IMR-90 (cell line): ENCODE measurements at regions not wholly inside any gene's neighbourhood (a gene's known extent, or its start where the extent isn't known, plus 50 kb on each side); places are given as distances from the start of the nearest gene placed in this dataset.

Experiments used
- ATAC-seq: fragments of 200-7000 bp; cut with Tn5 transposase; 2 replicates; pipeline ENCODE4 v1.9.1; 2020; ENCODE audit warnings: low read depth, mild to moderate bottlenecking, moderate library complexity
- BruUV-seq: library from RNA; stranded (reverse); fragments of 400-500 nt; replicated peaks from 2 replicates; lab custom pipeline; 2021; lab: Mats Ljungman, UMichigan
- CTCF ChIA-PET: fragments of 300-600 bp; formaldehyde crosslinking; extraction: SDS; loops from one replicate; lab custom pipeline; 2021; ENCODE audit warnings: antibody characterized with exemption; lab: Yijun Ruan, JAX
- POLR2A ChIA-PET: fragments of 300-600 bp; sonication (Branson Sonifier 250); formaldehyde crosslinking; loops from one replicate; lab custom pipeline; 2022; ENCODE audit warnings: antibody characterized with exemption; ENCODE audit not compliant: unreplicated experiment; lab: Charles Lee
- DNase-seq: peaks from one replicate; pipeline ENCODE4 v3.0.0; 2013
- H2AFZ ChIP-seq: replicated peaks from 2 replicates; pipeline ENCODE3; 2013; ENCODE audit warnings: low read length, mild to moderate bottlenecking; ENCODE audit not compliant: poor library complexity
- H2AK5ac ChIP-seq: 2 replicates; pipeline ENCODE4 v1.6.1; 2013; ENCODE audit warnings: low read depth, low read length, inconsistent platforms
- H2AK9ac ChIP-seq: replicated peaks from 2 replicates; pipeline ENCODE3; 2013; ENCODE audit warnings: mild to moderate bottlenecking, low read depth, low read length, moderate library complexity; ENCODE audit not compliant: poor library complexity
- H2BK120ac ChIP-seq: 2 replicates; pipeline ENCODE4 v1.6.1; 2013; ENCODE audit warnings: low read depth, low read length, inconsistent platforms
- H2BK15ac ChIP-seq: 3 replicates; pipeline ENCODE4 v1.6.1; 2013; ENCODE audit warnings: low read depth, low read length, inconsistent platforms
- H2BK20ac ChIP-seq: 2 replicates; pipeline ENCODE4 v1.6.1; 2013; ENCODE audit warnings: low read depth, mild to moderate bottlenecking, inconsistent platforms, low read length, moderate library complexity
- H2BK5ac ChIP-seq: 2 replicates; pipeline ENCODE4 v1.6.1; 2013; ENCODE audit warnings: mild to moderate bottlenecking, low read depth, low read length, inconsistent platforms; ENCODE audit not compliant: poor library complexity, severe bottlenecking
- H3K14ac ChIP-seq: replicated peaks from 2 replicates; pipeline ENCODE4 v1.6.1; 2013; ENCODE audit warnings: low read depth, low read length, inconsistent platforms
- H3K18ac ChIP-seq: 2 replicates; pipeline ENCODE4 v1.6.1; 2013; ENCODE audit warnings: low read depth, low read length, control low read depth
- H3K23ac ChIP-seq: 2 replicates; pipeline ENCODE4 v1.6.1; 2013; ENCODE audit warnings: low read depth, low read length, inconsistent platforms
- H3K27ac ChIP-seq: 2 replicates; pipeline ENCODE4 v1.5.1; 2013; ENCODE audit warnings: mild to moderate bottlenecking, control low read depth, low read length; ENCODE audit not compliant: insufficient read depth
- H3K27me3 ChIP-seq: 2 replicates; pipeline ENCODE4 v1.6.1; 2013; ENCODE audit warnings: low read length; ENCODE audit not compliant: control insufficient read depth, insufficient read depth
- H3K36me3 ChIP-seq: 2 replicates; pipeline ENCODE4 v1.6.1; 2013; ENCODE audit warnings: low read length, mixed read lengths; ENCODE audit not compliant: control insufficient read depth, insufficient read depth
- H3K4ac ChIP-seq: 2 replicates; pipeline ENCODE4 v1.6.1; 2013; ENCODE audit warnings: low read depth, low read length, inconsistent platforms
- H3K4me1 ChIP-seq: 2 replicates; pipeline ENCODE4 v1.6.1; 2013; ENCODE audit warnings: low read length, mixed read lengths; ENCODE audit not compliant: control insufficient read depth, insufficient read depth
- H3K4me2 ChIP-seq: 2 replicates; pipeline ENCODE4 v1.6.1; 2013; ENCODE audit warnings: low read depth, mild to moderate bottlenecking, control low read depth, low read length, moderate library complexity
- H3K4me3 ChIP-seq: 2 replicates; pipeline ENCODE4 v1.5.1; 2013; ENCODE audit warnings: low read depth, mild to moderate bottlenecking, control low read depth, low read length, moderate library complexity; ENCODE audit not compliant: insufficient read depth
- H3K56ac ChIP-seq: 2 replicates; pipeline ENCODE4 v1.6.1; 2013; ENCODE audit warnings: low read length, inconsistent platforms; ENCODE audit not compliant: insufficient read depth; ENCODE audit errors: extremely low read depth
- H3K79me1 ChIP-seq, 2 experiments: 2 replicates each; pipeline ENCODE4 v1.6.1; 2013; ENCODE audit warnings: low read length in 2 of 2, inconsistent platforms in 1 of 2, low read depth in 1 of 2
- H3K9ac ChIP-seq: 2 replicates; pipeline ENCODE4 v1.6.1; 2013; ENCODE audit warnings: low read depth, low read length, control low read depth
- H3K9me1 ChIP-seq: 2 replicates; pipeline ENCODE4 v1.6.1; 2013; ENCODE audit warnings: low read length, inconsistent platforms; ENCODE audit not compliant: insufficient read depth
- H3K9me3 ChIP-seq: 2 replicates; pipeline ENCODE4 v1.6.1; 2013; ENCODE audit warnings: low read length; ENCODE audit not compliant: control insufficient read depth, insufficient read depth
- H4K20me1 ChIP-seq: 2 replicates; pipeline ENCODE4 v1.6.1; 2013; ENCODE audit warnings: low read length, inconsistent platforms; ENCODE audit not compliant: insufficient read depth
- H4K5ac ChIP-seq: 2 replicates; pipeline ENCODE4 v1.6.1; 2013; ENCODE audit warnings: mild to moderate bottlenecking, low read depth, low read length, control low read depth
- H4K8ac ChIP-seq, 2 experiments: 2 replicates each; pipeline ENCODE4 v1.6.1; 2013; ENCODE audit warnings: low read depth in 2 of 2, low read length in 2 of 2, control low read depth in 1 of 2, inconsistent platforms in 1 of 2
- H4K91ac ChIP-seq: 2 replicates; pipeline ENCODE4 v1.6.1; 2013; ENCODE audit warnings: low read depth, low read length, inconsistent platforms; ENCODE audit not compliant: insufficient read depth
- BHLHE40 ChIP-seq: fragments of 150-350 bp; IDR thresholded peaks from 2 replicates; pipeline ENCODE4 v1.6.1; 2016; ENCODE audit warnings: mild to moderate bottlenecking, low read depth, low read length
- CEBPB ChIP-seq: IDR thresholded peaks from 2 replicates; pipeline ENCODE4 v1.6.1; 2012; ENCODE audit warnings: low read depth, low read length, improper control_type of control experiment
- CHD1 ChIP-seq: IDR thresholded peaks from 2 replicates; pipeline ENCODE4 v1.6.1; 2012; ENCODE audit warnings: low read depth, low read length, improper control_type of control experiment
- CTCF ChIP-seq: conservative IDR thresholded peaks from 2 replicates; pipeline ENCODE4 v1.5.1; 2012; ENCODE audit warnings: mild to moderate bottlenecking, low read depth, low read length, improper control_type of control experiment
- FOS ChIP-seq: fragments of 150-350 bp; IDR thresholded peaks from 2 replicates; pipeline ENCODE4 v1.6.1; 2016; ENCODE audit warnings: low read depth, low read length
- MAFK ChIP-seq: IDR thresholded peaks from 2 replicates; pipeline ENCODE4 v1.6.1; 2012; ENCODE audit warnings: low read depth, low read length, improper control_type of control experiment
- MAZ ChIP-seq: IDR thresholded peaks from 2 replicates; pipeline ENCODE4 v1.6.1; 2012; ENCODE audit warnings: low read depth, mild to moderate bottlenecking, low read length, improper control_type of control experiment, moderate library complexity, borderline replicate concordance
- MXI1 ChIP-seq: IDR thresholded peaks from 2 replicates; pipeline ENCODE4 v1.6.1; 2012; ENCODE audit warnings: low read depth, mild to moderate bottlenecking, low read length, moderate library complexity, borderline replicate concordance
- NFE2L2 ChIP-seq: fragments of 150-350 bp; IDR thresholded peaks from 2 replicates; pipeline ENCODE4 v1.6.1; 2016; ENCODE audit warnings: low read depth, mild to moderate bottlenecking, low read length
- POLR2A ChIP-seq: IDR thresholded peaks from 2 replicates; pipeline ENCODE4 v1.6.1; 2012; ENCODE audit warnings: mild to moderate bottlenecking, low read depth, low read length
- RAD21 ChIP-seq: IDR thresholded peaks from 2 replicates; pipeline ENCODE4 v1.6.1; 2012; ENCODE audit warnings: low read length, improper control_type of control experiment
- RCOR1 ChIP-seq: IDR thresholded peaks from 2 replicates; pipeline ENCODE4 v1.6.1; 2012; ENCODE audit warnings: mild to moderate bottlenecking, low read length, improper control_type of control experiment; ENCODE audit not compliant: insufficient replicate concordance
- RFX5 ChIP-seq: IDR thresholded peaks from 2 replicates; pipeline ENCODE4 v1.8.0; 2012; ENCODE audit warnings: low read depth, mild to moderate bottlenecking, low read length, moderate library complexity
- SMC3 ChIP-seq: fragments of 150-350 bp; IDR thresholded peaks from 2 replicates; pipeline ENCODE4 v1.6.1; 2016; ENCODE audit warnings: low read depth, mild to moderate bottlenecking, antibody characterized with exemption, low read length, moderate library complexity
- USF2 ChIP-seq: fragments of 150-350 bp; IDR thresholded peaks from 2 replicates; pipeline ENCODE4 v1.6.1; 2017; ENCODE audit warnings: mild to moderate bottlenecking, antibody characterized with exemption, low read length, low read depth
- WGBS, 2 experiments: methylation state at CpG; one replicate each; pipeline versions ENCODE4 v1.1.5 to v1.1.7; 2013; ENCODE audit warnings: missing lambda C conversion rate in 2 of 2; ENCODE audit not compliant: insufficient read length in 1 of 2; ENCODE audit errors: extremely low coverage in 2 of 2; 5-methylcytosine and 5-hydroxymethylcytosine counted together
- dilution Hi-C: fragments of 300-500 bp; cut with HindIII; formaldehyde crosslinking; loops from one replicate; pipeline ENCODE4 v1.14.3; 2018; ENCODE audit warnings: low sequenced_read_pairs; ENCODE audit not compliant: unreplicated experiment
- in situ Hi-C: fragments of 300-500 bp; cut with MboI; formaldehyde crosslinking; loops from 3 replicates; pipeline ENCODE4 v1.14.3; 2019; ENCODE audit warnings: low sequenced_read_pairs, inconsistent platforms, mixed read lengths
- intact Hi-C: fragments of 100-400 bp; cut with micrococcal nuclease; formaldehyde crosslinking; loops from 2 replicates; pipeline ENCODE4 v1.10.0; 2022
- TF ChIP-seq, protein P1 (sequence below): fragments of 150-350 bp; IDR thresholded peaks from 2 replicates; pipeline ENCODE4 v1.6.1; 2016; ENCODE audit warnings: low read depth, mild to moderate bottlenecking, low read length, moderate library complexity, borderline replicate concordance

GRCh38 chr10:131620904-131621303, 279.9 kb upstream of the PPP2R2D start:
- ATAC-seq (no peak), DNase-seq (no peak)
- intact Hi-C loops = no loop called here
- Histone ChIP-seq H4K8ac (no peak overlapping the region), H2AK5ac (no peak overlapping the region), H3K9ac (no peak overlapping the region), H3K79me1 (no peaks in the 10 kb centered on the region), H3K56ac (no peak overlapping the region), H3K18ac (no peak overlapping the region), H3K36me3 (no peaks in the 10 kb centered on the region), H3K9me3 (peaks cover 35% of the 10 kb centered on the region), H4K91ac (no peak overlapping the region), H4K20me1 (no peaks in the 10 kb centered on the region), H3K4ac (no peak overlapping the region), H3K4me1 (no peaks in the 10 kb centered on the region), H3K27me3 (no peaks in the 10 kb centered on the region), H2BK20ac (no peak overlapping the region), H2BK15ac (no peak overlapping the region), H2AFZ (no peak overlapping the region), H3K27ac (no peak overlapping the region), H2BK5ac (no peak overlapping the region), H3K4me2 (no peak overlapping the region), H4K5ac (no peak overlapping the region), H3K14ac (no peak overlapping the region), H2BK120ac (no peak overlapping the region), H3K23ac (no peak overlapping the region), H3K9me1 (no peaks in the 10 kb centered on the region), H3K4me3 (no peak overlapping the region), H2AK9ac (no peak overlapping the region)
- no TSS peak for BruUV-seq
- 50% methylated on average over 5 of the region's 7 CpGs; no CpG with 5 or more reads in 1 of the 2 experiments for WGBS, 2 experiments
- dilution Hi-C loops = no loop called here
- ChIA-PET POLR2A (no interaction called here), CTCF (no interaction called here)
- TF ChIP-seq CTCF (no peak), RFX5 (no peak), RAD21 (no peak), NFE2L2 (no peak), MAFK (no peak), POLR2A (no peak), CEBPB (no peak), MXI1 (no peak), FOS (no peak), MAZ (no peak), CHD1 (no peak), SMC3 (no peak), RCOR1 (no peak), BHLHE40 (no peak), USF2 (no peak)
- TF ChIP-seq, protein P1, sequence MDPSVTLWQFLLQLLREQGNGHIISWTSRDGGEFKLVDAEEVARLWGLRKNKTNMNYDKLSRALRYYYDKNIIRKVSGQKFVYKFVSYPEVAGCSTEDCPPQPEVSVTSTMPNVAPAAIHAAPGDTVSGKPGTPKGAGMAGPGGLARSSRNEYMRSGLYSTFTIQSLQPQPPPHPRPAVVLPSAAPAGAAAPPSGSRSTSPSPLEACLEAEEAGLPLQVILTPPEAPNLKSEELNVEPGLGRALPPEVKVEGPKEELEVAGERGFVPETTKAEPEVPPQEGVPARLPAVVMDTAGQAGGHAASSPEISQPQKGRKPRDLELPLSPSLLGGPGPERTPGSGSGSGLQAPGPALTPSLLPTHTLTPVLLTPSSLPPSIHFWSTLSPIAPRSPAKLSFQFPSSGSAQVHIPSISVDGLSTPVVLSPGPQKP = no peak
- in situ Hi-C loops = no loop called here
